DND-41 (cell line): ENCODE measurements at regions not wholly inside any gene's neighbourhood (a gene's known extent, or its start where the extent isn't known, plus 50 kb on each side); places are given as distances from the start of the nearest gene placed in this dataset.

ENCODE experiments used
- CTCF ChIP-seq: IDR thresholded peaks from 2 replicates; pipeline ENCODE4 v1.5.1; 2012; ENCODE audit warnings: borderline replicate concordance, low read length, moderate library complexity, mild to moderate bottlenecking; ENCODE audit not compliant: poor library complexity, severe bottlenecking; ENCODE audit errors: extremely low read depth
- EZH2 ChIP-seq: IDR thresholded peaks from 3 replicates; pipeline ENCODE4 v1.6.1; 2012; ENCODE audit warnings: borderline replicate concordance, low read depth, mild to moderate bottlenecking, moderate library complexity, low read length, inconsistent platforms; ENCODE audit not compliant: severe bottlenecking

- TF ChIP-seq CTCF, result no peak
- no peak for TF ChIP-seq EZH2
Measured at GRCh38 chr12:76627346-76628135, 68.0 kb upstream of the OSBPL8 start.
